Psoas muscle (tissue), 7 donors: ENCODE measurements at regions not wholly inside any gene's neighbourhood (a gene's known extent, or its start where the extent isn't known, plus 50 kb on each side); places are given as distances from the start of the nearest gene placed in this dataset.

ENCODE experiments used
- ATAC-seq, 4 donors: fragments of 200-7000 bp; cut with Tn5 transposase; one replicate each; pipeline ENCODE4 v1.9.1; 2020; ENCODE audit warnings: moderate library complexity in 3 of 4, mild to moderate bottlenecking in 2 of 4
- DNase-seq, 2 donors: peaks; one replicate each; pipeline ENCODE4 v3.0.0-alpha.2; 2020
- H3K27ac ChIP-seq: fragments of 200-600 bp; one replicate; pipeline ENCODE4 v1.8.0; 2022
- H3K27me3 ChIP-seq, 3 donors: fragments of 200-600 bp in 1 of 3; one replicate each; pipeline versions ENCODE4 v1.6.1 to v1.8.0; 2013 to 2022; ENCODE audit warnings: low read length in 2 of 3, mild to moderate bottlenecking in 2 of 3, moderate library complexity in 1 of 3; ENCODE audit not compliant: insufficient read depth in 3 of 3
- H3K36me3 ChIP-seq, 2 donors: fragments of 200-600 bp in 1 of 2; one replicate each; pipeline versions ENCODE4 v1.6.1 to v1.8.0; 2013 to 2022; ENCODE audit warnings: low read depth in 1 of 2, mild to moderate bottlenecking in 1 of 2, moderate library complexity in 1 of 2; ENCODE audit not compliant: insufficient read depth in 1 of 2
- H3K4me1 ChIP-seq: fragments of 200-600 bp; one replicate; pipeline ENCODE4 v1.8.0; 2022
- H3K4me3 ChIP-seq: fragments of 200-600 bp; one replicate; pipeline ENCODE4 v1.8.0; 2022; ENCODE audit warnings: mild to moderate bottlenecking
- H3K9me3 ChIP-seq: fragments of 200-600 bp; one replicate; pipeline ENCODE4 v1.8.0; 2022
- WGBS, 3 donors: extraction: QIAGEN DNeasy Blood & Tissue Kit; methylation state at CpG; one replicate each; pipeline versions ENCODE4 v1.1.6 to v1.1.7; 2013; 5-methylcytosine and 5-hydroxymethylcytosine counted together
- intact Hi-C, 2 donors: fragments of 100-400 bp; cut with DNase I; formaldehyde crosslinking; loops; one replicate each; pipeline versions ENCODE4 v1.11.0 to v1.14.2; 2022
- TF ChIP-seq, protein P1 (sequence below): fragments of 200-600 bp; IDR thresholded peaks from one replicate; pipeline ENCODE4 v1.8.0; 2022; ENCODE audit warnings: antibody characterized with exemption
- donor health status: healthy with polysubstance abuse.
- donor health status: DM: no; HTN: no; CAD: no; lungs with moderate emphysema.
- donor health status: Bipolar disorder and iron deficiency.
- donor health status: healthy.
- donor health status: DM: yes; HTN: yes; CAD: no.
- donor health status: DM: no; HTN: no; CAD: no.
- donor health status: DM: yes; HTN: yes; CAD: no.

DNA sequence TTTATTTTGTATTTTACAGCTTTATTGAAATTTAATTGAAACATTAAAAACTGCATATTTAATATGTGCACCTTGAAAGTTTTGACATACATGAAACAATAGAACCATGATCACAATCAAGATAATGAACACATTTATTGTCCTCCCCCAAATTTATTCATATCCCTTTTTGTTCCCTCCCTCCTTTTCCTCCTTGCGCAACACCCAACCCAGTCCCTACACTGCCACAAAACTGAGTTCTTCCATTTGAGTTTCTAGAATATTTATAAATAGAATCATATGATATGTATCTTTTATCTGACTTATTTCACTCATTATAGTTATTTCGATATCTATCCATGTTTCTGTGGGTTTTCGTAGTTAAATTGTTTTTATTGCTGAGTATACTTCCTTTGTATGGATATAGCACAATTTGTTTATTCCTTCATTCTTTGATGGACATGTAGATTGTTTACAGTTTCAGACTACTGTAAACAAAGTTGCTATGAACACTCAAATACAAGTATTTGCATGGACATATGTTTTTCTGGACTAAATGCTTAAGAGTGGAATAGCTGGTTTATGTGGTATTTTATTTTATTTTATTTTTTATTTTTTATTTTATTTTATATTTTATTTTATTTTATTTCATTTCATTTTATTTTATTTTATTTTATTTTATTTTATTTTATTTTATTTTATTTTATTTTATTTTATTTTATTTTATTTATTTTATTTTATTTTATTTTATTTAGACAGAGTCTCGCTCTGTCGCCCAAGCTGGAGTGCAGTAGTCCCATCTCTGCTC is 359.1 kb downstream of the SLC6A15 start:
- Histone ChIP-seq H3K9me3 (no peaks in the 10 kb centered on the region), H3K4me1 (no peaks in the 10 kb centered on the region), H3K4me3 (no peak overlapping the region), H3K27ac (no peak overlapping the region), H3K36me3 (no peaks in the 10 kb centered on the region), H3K27me3 (no peaks in the 10 kb centered on the region)
- 96 to 98% (median 97%) methylated on average over 5 of the region's 5 CpGs for WGBS, 3 donors
- intact Hi-C loops, result no loop called here
- TF ChIP-seq, protein P1, sequence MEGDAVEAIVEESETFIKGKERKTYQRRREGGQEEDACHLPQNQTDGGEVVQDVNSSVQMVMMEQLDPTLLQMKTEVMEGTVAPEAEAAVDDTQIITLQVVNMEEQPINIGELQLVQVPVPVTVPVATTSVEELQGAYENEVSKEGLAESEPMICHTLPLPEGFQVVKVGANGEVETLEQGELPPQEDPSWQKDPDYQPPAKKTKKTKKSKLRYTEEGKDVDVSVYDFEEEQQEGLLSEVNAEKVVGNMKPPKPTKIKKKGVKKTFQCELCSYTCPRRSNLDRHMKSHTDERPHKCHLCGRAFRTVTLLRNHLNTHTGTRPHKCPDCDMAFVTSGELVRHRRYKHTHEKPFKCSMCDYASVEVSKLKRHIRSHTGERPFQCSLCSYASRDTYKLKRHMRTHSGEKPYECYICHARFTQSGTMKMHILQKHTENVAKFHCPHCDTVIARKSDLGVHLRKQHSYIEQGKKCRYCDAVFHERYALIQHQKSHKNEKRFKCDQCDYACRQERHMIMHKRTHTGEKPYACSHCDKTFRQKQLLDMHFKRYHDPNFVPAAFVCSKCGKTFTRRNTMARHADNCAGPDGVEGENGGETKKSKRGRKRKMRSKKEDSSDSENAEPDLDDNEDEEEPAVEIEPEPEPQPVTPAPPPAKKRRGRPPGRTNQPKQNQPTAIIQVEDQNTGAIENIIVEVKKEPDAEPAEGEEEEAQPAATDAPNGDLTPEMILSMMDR, result no peak
- ATAC-seq (no peak), DNase-seq (no peak)

DNA sequence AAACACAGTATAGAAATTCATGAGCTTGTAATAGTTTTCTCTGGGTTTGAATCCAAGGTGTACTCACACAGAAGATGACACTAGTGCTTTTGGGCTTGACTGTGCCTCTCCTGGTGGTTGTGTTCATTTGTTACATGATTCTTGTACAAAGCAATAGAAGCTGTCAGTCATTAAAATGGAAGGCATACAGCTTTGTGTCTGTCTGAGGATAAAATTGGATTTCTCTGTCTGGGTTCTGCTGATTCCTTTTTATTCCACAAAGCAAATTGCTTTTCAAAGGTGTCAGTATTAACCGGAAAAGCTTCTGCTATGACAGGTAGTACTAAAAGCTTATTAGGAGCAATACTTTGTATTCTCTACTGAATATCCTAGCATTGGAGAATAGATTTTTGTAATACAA is 361.2 kb downstream of the SLC6A15 start:
- no peak for ATAC-seq
- TF ChIP-seq, protein P1, result no peak
- 85 to 96% (median 86%) methylated on average over 1 of the region's 1 CpG for WGBS, 3 donors
- intact Hi-C loops, result no loop called here
- H3K4me3 ChIP-seq, result no peak overlapping the region
- H3K27ac ChIP-seq, result no peak overlapping the region
- no peaks in the 10 kb centered on the region for H3K9me3 ChIP-seq
- no peaks in the 10 kb centered on the region for H3K4me1 ChIP-seq
- DNase-seq, result no peak
- H3K36me3 ChIP-seq, result no peaks in the 10 kb centered on the region
- no peaks in the 10 kb centered on the region for H3K27me3 ChIP-seq

DNA sequence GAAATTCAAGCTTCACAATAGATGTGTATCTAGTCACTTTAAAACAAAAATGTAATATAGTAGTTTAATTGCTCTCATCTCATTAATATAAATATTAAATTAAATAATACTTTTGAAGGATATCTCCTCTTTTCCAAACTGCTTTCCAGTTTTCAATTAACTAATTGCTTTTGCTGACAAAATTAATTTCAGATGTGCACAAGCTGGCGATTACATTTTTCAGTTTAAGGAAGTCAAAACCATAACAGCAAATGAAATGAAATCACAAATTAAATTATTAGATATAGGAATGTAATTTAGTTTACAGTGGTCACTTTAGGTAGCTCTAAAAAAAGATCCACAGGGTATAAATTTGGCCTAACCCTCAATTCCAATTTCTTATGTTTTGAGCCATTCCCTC is 362.1 kb downstream of the SLC6A15 start:
- Histone ChIP-seq H3K9me3 (no peaks in the 10 kb centered on the region), H3K4me1 (no peaks in the 10 kb centered on the region), H3K4me3 (no peak overlapping the region), H3K36me3 (no peaks in the 10 kb centered on the region), H3K27ac (no peak overlapping the region), H3K27me3 (no peaks in the 10 kb centered on the region)
- WGBS, 3 donors, result 85 to 94% (median 90%) methylated on average over 1 of the region's 1 CpG
- ATAC-seq, result no peak
- no peak for DNase-seq
- intact Hi-C loops, result no loop called here
- TF ChIP-seq, protein P1, result no peak

DNA sequence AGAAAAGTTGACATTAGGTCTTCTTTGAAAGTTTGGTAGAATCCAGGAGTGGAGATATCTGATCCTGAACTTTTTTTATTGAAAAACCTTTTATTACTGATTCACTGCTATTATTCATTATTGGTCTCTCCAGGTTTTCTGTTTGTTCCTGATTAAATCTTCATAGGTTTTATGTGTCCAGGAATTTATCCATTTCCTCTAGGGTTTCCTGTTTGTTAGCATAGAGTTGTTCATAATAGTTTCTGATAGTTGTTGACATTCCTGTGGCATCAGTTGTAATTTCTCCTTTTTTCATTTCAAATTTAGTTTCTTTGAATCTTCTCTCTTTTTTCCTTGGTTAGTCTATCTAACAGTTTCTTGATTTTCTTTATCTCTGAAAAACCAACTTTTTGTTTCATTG is 370.3 kb downstream of the SLC6A15 start:
- intact Hi-C loops, result no loop called here
- no peaks in the 10 kb centered on the region for H3K36me3 ChIP-seq
- no peaks in the 10 kb centered on the region for H3K4me1 ChIP-seq
- no peak overlapping the region for H3K4me3 ChIP-seq
- H3K9me3 ChIP-seq, result no peaks in the 10 kb centered on the region
- H3K27me3 ChIP-seq, result no peaks in the 10 kb centered on the region
- no peak for ATAC-seq
- TF ChIP-seq, protein P1, result no peak
- H3K27ac ChIP-seq, result no peak overlapping the region
- DNase-seq, result no peak

DNA sequence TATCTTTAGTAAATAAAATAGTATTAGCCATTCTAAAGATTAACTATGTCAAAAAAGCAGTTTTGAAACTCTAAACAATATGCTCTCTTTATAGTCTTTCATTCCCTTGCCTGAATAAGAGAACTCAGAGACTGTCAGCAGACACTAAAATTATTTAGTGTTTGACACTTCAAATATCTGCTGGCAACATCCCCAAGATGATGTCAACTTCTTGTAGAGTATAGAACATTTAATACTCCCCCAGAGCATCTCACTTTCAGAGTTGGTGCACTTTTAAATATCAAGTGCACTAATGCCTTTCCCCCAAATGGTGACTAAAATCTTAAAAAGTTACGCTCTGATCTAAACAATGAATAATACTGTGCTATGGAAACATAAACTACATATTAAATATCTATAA is 374.9 kb downstream of the SLC6A15 start:
- H3K4me1 ChIP-seq, result no peaks in the 10 kb centered on the region
- H3K4me3 ChIP-seq, result no peak overlapping the region
- DNase-seq (no peak), ATAC-seq (no peak)
- H3K9me3 ChIP-seq, result no peaks in the 10 kb centered on the region
- H3K27ac ChIP-seq, result no peak overlapping the region
- no peaks in the 10 kb centered on the region for H3K27me3 ChIP-seq
- H3K36me3 ChIP-seq, result no peaks in the 10 kb centered on the region
- TF ChIP-seq, protein P1, result no peak
- 75 to 87% (median 78%) methylated on average over 1 of the region's 1 CpG for WGBS, 3 donors
- intact Hi-C loops, result no loop called here
